ENCODE measurements at regions not wholly inside any gene's neighbourhood (a gene's known extent, or its start where the extent isn't known, plus 50 kb on each side); places are given as distances from the start of the nearest gene placed in this dataset.

GRCh38 chr1:195430826-195431225, 1177.4 kb downstream of the KCNT2 start:
- no peak for TF ChIP-seq POLR2AphosphoS5 (IDR thresholded peaks at IDR 0.05; ENCODE audit: low read depth, low read length)
- TF ChIP-seq SIN3A (IDR thresholded peaks at IDR 0.05; ENCODE audit: borderline replicate concordance, insufficient read depth, low read length): no peak
